ENCODE measurements at regions not wholly inside any gene's neighbourhood (a gene's known extent, or its start where the extent isn't known, plus 50 kb on each side); places are given as distances from the start of the nearest gene placed in this dataset.

- H3K9me3 Mint-ChIP-seq (ENCODE audit: low read depth, unreplicated experiment), result peaks cover 2% of the 10 kb centered on the region
- DNase-seq, result no peak
- CTCF ChIA-PET, result no interaction called here
- H3K27ac Mint-ChIP-seq (ENCODE audit: unreplicated experiment), result no peak overlapping the region
- no peak overlapping the region for H3K4me3 Mint-ChIP-seq (ENCODE audit: low read depth, unreplicated experiment)
- no peak for TF ChIP-seq CTCF (IDR thresholded peaks at IDR 0.05; ENCODE audit: unreplicated experiment)
- H3K36me3 Mint-ChIP-seq (ENCODE audit: insufficient read depth, unreplicated experiment), result no peaks in the 10 kb centered on the region
- BruUV-seq (replicated peaks), result no TSS peak
- no peaks in the 10 kb centered on the region for H3K27me3 Mint-ChIP-seq (ENCODE audit: unreplicated experiment)
- H3K4me1 Mint-ChIP-seq (ENCODE audit: low read depth, unreplicated experiment), result no peaks in the 10 kb centered on the region
- intact Hi-C loops (cut with micrococcal nuclease; ENCODE audit: unreplicated experiment), result no loop called here
These were observed 241.6 kb upstream of the SOX5 start for GRCh38 chr12:24191117-24191516.

DNA sequence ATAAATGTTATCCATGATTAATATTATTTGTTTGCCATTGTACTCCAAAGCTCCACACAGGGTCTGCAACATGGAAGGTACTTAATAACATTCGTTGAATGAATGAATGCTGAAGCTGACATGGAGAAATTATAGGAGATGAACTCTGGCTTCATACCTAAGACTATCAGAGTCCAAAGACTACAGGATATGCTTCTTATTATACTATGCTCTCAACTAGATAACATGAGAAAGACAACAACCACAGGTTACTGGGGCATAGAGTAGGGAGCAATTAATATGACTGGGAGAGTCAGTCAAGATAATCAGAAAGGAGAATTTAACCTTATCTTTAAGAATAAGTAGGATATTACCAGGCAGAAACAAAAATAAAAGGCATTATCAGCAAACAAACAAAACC, 236.3 kb upstream of the SOX5 start:
- no peak for TF ChIP-seq CTCF (IDR thresholded peaks at IDR 0.05; ENCODE audit: unreplicated experiment)
- Mint-ChIP-seq H3K9me3 (ENCODE audit: low read depth, unreplicated experiment) (peaks cover under 1% of the 10 kb centered on the region), H3K36me3 (ENCODE audit: insufficient read depth, unreplicated experiment) (no peaks in the 10 kb centered on the region), H3K27ac (ENCODE audit: unreplicated experiment) (no peak overlapping the region), H3K27me3 (ENCODE audit: unreplicated experiment) (no peaks in the 10 kb centered on the region), H3K4me1 (ENCODE audit: low read depth, unreplicated experiment) (no peaks in the 10 kb centered on the region), H3K4me3 (ENCODE audit: low read depth, unreplicated experiment) (no peak overlapping the region)
- no TSS peak for BruUV-seq (replicated peaks)
- intact Hi-C loops (cut with micrococcal nuclease; ENCODE audit: unreplicated experiment), result no loop called here
- no peak for DNase-seq
- CTCF ChIA-PET, result no interaction called here

GRCh38 chr12:24177889-24178288, 228.4 kb upstream of the SOX5 start:
- CTCF ChIA-PET, result interaction anchor here (0.6 to 0.7 kb wide), 2 partner anchors 318 to 676 kb away, joined by 3 to 8 read pairs; no protein-coding TSS in a partner anchor
- H3K4me3 Mint-ChIP-seq (ENCODE audit: low read depth, unreplicated experiment), result no peak overlapping the region
- H3K27me3 Mint-ChIP-seq (ENCODE audit: unreplicated experiment), result no peaks in the 10 kb centered on the region
- no peak overlapping the region for H3K27ac Mint-ChIP-seq (ENCODE audit: unreplicated experiment)
- H3K9me3 Mint-ChIP-seq (ENCODE audit: low read depth, unreplicated experiment), result no peaks in the 10 kb centered on the region
- H3K36me3 Mint-ChIP-seq (ENCODE audit: insufficient read depth, unreplicated experiment), result no peaks in the 10 kb centered on the region
- intact Hi-C loops (cut with micrococcal nuclease; ENCODE audit: unreplicated experiment), result no loop called here
- BruUV-seq (replicated peaks), result no TSS peak
- TF ChIP-seq CTCF (IDR thresholded peaks at IDR 0.05; ENCODE audit: unreplicated experiment), result no peak
- no peak for DNase-seq
- H3K4me1 Mint-ChIP-seq (ENCODE audit: low read depth, unreplicated experiment), result no peaks in the 10 kb centered on the region

GRCh38 chr12:24175929-24176328, 226.5 kb upstream of the SOX5 start:
- CTCF ChIA-PET, result no interaction called here
- TF ChIP-seq CTCF (IDR thresholded peaks at IDR 0.05; ENCODE audit: unreplicated experiment), result no peak
- Mint-ChIP-seq H3K27me3 (ENCODE audit: unreplicated experiment) (no peaks in the 10 kb centered on the region), H3K9me3 (ENCODE audit: low read depth, unreplicated experiment) (no peaks in the 10 kb centered on the region), H3K36me3 (ENCODE audit: insufficient read depth, unreplicated experiment) (no peaks in the 10 kb centered on the region), H3K4me1 (ENCODE audit: low read depth, unreplicated experiment) (no peaks in the 10 kb centered on the region), H3K4me3 (ENCODE audit: low read depth, unreplicated experiment) (no peak overlapping the region), H3K27ac (ENCODE audit: unreplicated experiment) (no peak overlapping the region)
- no TSS peak for BruUV-seq (replicated peaks)
- DNase-seq, result no peak
- intact Hi-C loops (cut with micrococcal nuclease; ENCODE audit: unreplicated experiment), result no loop called here

GRCh38 chr12:24175284-24175683, 225.8 kb upstream of the SOX5 start:
- TF ChIP-seq CTCF (IDR thresholded peaks at IDR 0.05; ENCODE audit: unreplicated experiment), result no peak
- intact Hi-C loops (cut with micrococcal nuclease; ENCODE audit: unreplicated experiment), result no loop called here
- no peak for DNase-seq
- no TSS peak for BruUV-seq (replicated peaks)
- Mint-ChIP-seq H3K27me3 (ENCODE audit: unreplicated experiment) (no peaks in the 10 kb centered on the region), H3K27ac (ENCODE audit: unreplicated experiment) (no peak overlapping the region), H3K36me3 (ENCODE audit: insufficient read depth, unreplicated experiment) (no peaks in the 10 kb centered on the region), H3K4me1 (ENCODE audit: low read depth, unreplicated experiment) (no peaks in the 10 kb centered on the region), H3K4me3 (ENCODE audit: low read depth, unreplicated experiment) (no peak overlapping the region), H3K9me3 (ENCODE audit: low read depth, unreplicated experiment) (no peaks in the 10 kb centered on the region)
- CTCF ChIA-PET, result no interaction called here

Measured in Calu3 (cell line).